H9 (cell line): ENCODE measurements at regions not wholly inside any gene's neighbourhood (a gene's known extent, or its start where the extent isn't known, plus 50 kb on each side); places are given as distances from the start of the nearest gene placed in this dataset.
A peak's percentile ranks its signal among the peaks of the same experiment; 100 is the strongest.

Experiments used
- DNase-seq: peaks from one replicate; pipeline ENCODE4 v3.0.0-alpha.2; 2017
- H2AFZ ChIP-seq: one replicate; pipeline ENCODE4 v1.6.1; 2013; ENCODE audit warnings: mild to moderate bottlenecking, low read length, control low read depth, moderate library complexity
- H2AK5ac ChIP-seq: 2 replicates; pipeline ENCODE4 v1.6.1; 2013; ENCODE audit warnings: low read length, control low read depth, mixed read lengths; ENCODE audit not compliant: insufficient read length
- H2BK120ac ChIP-seq: one replicate; pipeline ENCODE4 v1.6.1; 2013; ENCODE audit warnings: low read depth, mild to moderate bottlenecking, low read length, control low read depth, inconsistent platforms; ENCODE audit not compliant: poor library complexity, severe bottlenecking
- H2BK12ac ChIP-seq: 2 replicates; pipeline ENCODE4 v1.6.1; 2013; ENCODE audit warnings: low read length, control low read depth, mixed read lengths, low read depth; ENCODE audit not compliant: insufficient read length
- H2BK15ac ChIP-seq: 2 replicates; pipeline ENCODE4 v1.6.1; 2013; ENCODE audit warnings: low read depth, low read length, control low read depth
- H2BK20ac ChIP-seq: one replicate; pipeline ENCODE4 v1.6.1; 2013; ENCODE audit warnings: low read depth, mild to moderate bottlenecking, low read length, control low read depth, inconsistent platforms; ENCODE audit not compliant: poor library complexity, severe bottlenecking
- H2BK5ac ChIP-seq: 2 replicates; pipeline ENCODE4 v1.6.1; 2013; ENCODE audit warnings: low read length, control low read depth, mixed read lengths; ENCODE audit not compliant: insufficient read length
- H3K14ac ChIP-seq: 2 replicates; pipeline ENCODE4 v1.6.1; 2013; ENCODE audit warnings: low read length, control low read depth; ENCODE audit not compliant: insufficient read depth
- H3K18ac ChIP-seq: 2 replicates; pipeline ENCODE4 v1.6.1; 2013; ENCODE audit warnings: low read depth, mild to moderate bottlenecking, mixed read lengths, low read length, control low read depth; ENCODE audit not compliant: insufficient read length
- H3K23ac ChIP-seq: 2 replicates; pipeline ENCODE4 v1.6.1; 2013; ENCODE audit warnings: low read length, control low read depth, mixed read lengths, low read depth; ENCODE audit not compliant: insufficient read length
- H3K23me2 ChIP-seq: 2 replicates; pipeline ENCODE4 v1.6.1; 2013; ENCODE audit warnings: low read depth, mild to moderate bottlenecking, mixed read lengths, low read length, control low read depth; ENCODE audit not compliant: insufficient read length, poor library complexity, severe bottlenecking
- H3K27ac ChIP-seq: 2 replicates; pipeline ENCODE4 v1.5.1; 2013; ENCODE audit warnings: low read length, control low read depth, mixed read lengths, low read depth; ENCODE audit not compliant: insufficient read length
- H3K27me3 ChIP-seq: 2 replicates; pipeline ENCODE4 v1.6.1; 2013; ENCODE audit warnings: low read length, control low read depth, inconsistent platforms; ENCODE audit not compliant: insufficient read depth
- H3K4ac ChIP-seq: 2 replicates; pipeline ENCODE4 v1.6.1; 2013; ENCODE audit warnings: low read depth, mild to moderate bottlenecking, control low read depth, inconsistent platforms, low read length, moderate library complexity
- H3K4me1 ChIP-seq: 2 replicates; pipeline ENCODE4 v1.6.1; 2013; ENCODE audit warnings: low read length, control low read depth, inconsistent platforms; ENCODE audit not compliant: insufficient read depth
- H3K4me2 ChIP-seq: 2 replicates; pipeline ENCODE4 v1.6.1; 2013; ENCODE audit warnings: low read length, control low read depth, mixed read lengths; ENCODE audit not compliant: insufficient read length, insufficient read depth
- H3K56ac ChIP-seq: 2 replicates; pipeline ENCODE4 v1.6.1; 2013; ENCODE audit warnings: low read depth, mild to moderate bottlenecking, mixed read lengths, low read length, control low read depth; ENCODE audit not compliant: insufficient read length
- H3K79me1 ChIP-seq: 2 replicates; pipeline ENCODE4 v1.6.1; 2013; ENCODE audit warnings: low read depth, mild to moderate bottlenecking, moderate library complexity, low read length, control low read depth, inconsistent platforms; ENCODE audit not compliant: insufficient read depth, poor library complexity, severe bottlenecking
- H3K79me2 ChIP-seq: 2 replicates; pipeline ENCODE4 v1.6.1; 2013; ENCODE audit warnings: low read length, control low read depth, inconsistent platforms; ENCODE audit not compliant: insufficient read depth
- H3K9ac ChIP-seq: 2 replicates; pipeline ENCODE4 v1.6.1; 2013; ENCODE audit warnings: low read length, control low read depth, mixed read lengths; ENCODE audit not compliant: insufficient read length; ENCODE audit errors: extremely low read depth
- H3K9me3 ChIP-seq: one replicate; pipeline ENCODE4 v1.6.1; 2013; ENCODE audit warnings: low read depth, low read length, inconsistent platforms; ENCODE audit not compliant: control insufficient read depth
- H3T11ph ChIP-seq: one replicate; pipeline ENCODE4 v1.6.1; 2013; ENCODE audit warnings: mild to moderate bottlenecking, low read length, control low read depth, inconsistent platforms
- H4K20me1 ChIP-seq: one replicate; pipeline ENCODE4 v1.6.1; 2013; ENCODE audit not compliant: control insufficient read depth, insufficient read length, insufficient read depth
- H4K5ac ChIP-seq: 2 replicates; pipeline ENCODE4 v1.6.1; 2013; ENCODE audit warnings: low read depth, mild to moderate bottlenecking, mixed read lengths, low read length, control low read depth; ENCODE audit not compliant: insufficient read length
- H4K8ac ChIP-seq: replicated peaks from 2 replicates; pipeline ENCODE4 v1.6.1; 2013; ENCODE audit warnings: low read length, control low read depth, mixed read lengths, low read depth; ENCODE audit not compliant: insufficient read length
- H4K91ac ChIP-seq: 2 replicates; pipeline ENCODE4 v1.6.1; 2013; ENCODE audit warnings: low read depth, mild to moderate bottlenecking, moderate library complexity, mixed read lengths, low read length, control low read depth; ENCODE audit not compliant: insufficient read length
- H3K27ac Mint-ChIP-seq, 3 experiments: 2 replicates in 2 of 3; 3 replicates in 1 of 3; pipeline ENCODE4 v1.8.0; 2020 to 2021; ENCODE audit warnings: mixed read lengths in 3 of 3, mild to moderate bottlenecking in 1 of 3, moderate library complexity in 1 of 3
- H3K27me3 Mint-ChIP-seq: 2 replicates; pipeline ENCODE4 v1.8.0; 2021; ENCODE audit warnings: low read depth, mild to moderate bottlenecking, moderate library complexity, mixed read lengths
- H3K36me3 Mint-ChIP-seq, 3 experiments: 2 replicates in 2 of 3; 3 replicates in 1 of 3; pipeline ENCODE4 v1.8.0; 2020 to 2021; ENCODE audit warnings: low read depth in 3 of 3, mixed read lengths in 3 of 3; ENCODE audit not compliant: insufficient read depth in 1 of 3
- H3K4me1 Mint-ChIP-seq, 2 experiments: 2 replicates each; pipeline ENCODE4 v1.8.0; 2020; ENCODE audit warnings: mixed read lengths in 2 of 2
- H3K4me3 Mint-ChIP-seq, 2 experiments: 2 replicates in 1 of 2; 3 replicates in 1 of 2; pipeline ENCODE4 v1.8.0; 2020 to 2021; ENCODE audit warnings: mild to moderate bottlenecking in 2 of 2, mixed read lengths in 2 of 2, moderate library complexity in 1 of 2
- H3K9me3 Mint-ChIP-seq, 2 experiments: 2 replicates in 1 of 2; 3 replicates in 1 of 2; pipeline ENCODE4 v1.8.0; 2020; ENCODE audit warnings: mild to moderate bottlenecking in 2 of 2, mixed read lengths in 2 of 2, moderate library complexity in 1 of 2
- WGBS: extraction: QIAGEN DNeasy Blood & Tissue Kit; methylation state at CpG from one replicate; pipeline ENCODE4 v1.1.7; 2013; ENCODE audit warnings: missing lambda C conversion rate, low lambda C conversion rate, mixed read lengths; ENCODE audit not compliant: insufficient read length; ENCODE audit errors: extremely low coverage; 5-methylcytosine and 5-hydroxymethylcytosine counted together
- TF ChIP-seq, protein P1 (sequence below): fragments of 200-600 bp; sonication (generic); conservative IDR thresholded peaks from 3 replicates; pipeline ENCODE4 v1.8.0; 2021; ENCODE audit warnings: antibody characterized with exemption, mild to moderate bottlenecking

DNA sequence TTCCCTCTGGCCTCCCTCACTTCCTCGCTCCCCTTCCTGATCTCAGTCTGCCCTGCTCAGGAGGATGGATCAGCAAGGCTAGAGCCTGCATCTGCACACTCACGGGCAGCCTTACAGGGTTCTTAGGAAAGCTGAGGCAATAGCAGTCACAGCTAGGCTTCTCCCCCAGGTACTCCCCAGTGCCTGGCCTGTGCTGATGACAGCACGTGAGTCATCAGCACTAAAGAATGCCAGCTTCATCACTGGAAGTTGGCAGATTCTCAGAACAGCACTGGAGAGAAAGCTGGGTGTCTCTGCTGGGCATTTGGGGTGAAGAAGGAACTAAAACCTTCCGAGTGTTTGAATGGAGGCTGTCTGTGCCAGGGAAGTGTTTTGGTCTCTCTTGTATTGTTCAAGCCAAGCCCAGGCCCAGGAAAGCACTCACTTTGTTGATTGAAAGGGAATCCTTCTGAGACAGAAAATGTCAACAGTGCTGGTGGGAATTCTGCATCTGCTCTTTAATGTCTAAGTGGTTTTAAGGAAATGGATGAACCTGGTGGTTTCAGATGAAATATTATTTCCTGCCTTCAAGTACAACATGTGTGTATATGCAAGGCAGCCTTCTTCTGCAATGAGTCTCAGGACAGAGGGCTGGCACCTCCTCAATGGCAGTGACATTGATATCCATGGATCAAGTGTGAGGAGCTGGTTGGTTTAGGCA, 73.0 kb upstream of the SCOC start:
- TF ChIP-seq, protein P1, sequence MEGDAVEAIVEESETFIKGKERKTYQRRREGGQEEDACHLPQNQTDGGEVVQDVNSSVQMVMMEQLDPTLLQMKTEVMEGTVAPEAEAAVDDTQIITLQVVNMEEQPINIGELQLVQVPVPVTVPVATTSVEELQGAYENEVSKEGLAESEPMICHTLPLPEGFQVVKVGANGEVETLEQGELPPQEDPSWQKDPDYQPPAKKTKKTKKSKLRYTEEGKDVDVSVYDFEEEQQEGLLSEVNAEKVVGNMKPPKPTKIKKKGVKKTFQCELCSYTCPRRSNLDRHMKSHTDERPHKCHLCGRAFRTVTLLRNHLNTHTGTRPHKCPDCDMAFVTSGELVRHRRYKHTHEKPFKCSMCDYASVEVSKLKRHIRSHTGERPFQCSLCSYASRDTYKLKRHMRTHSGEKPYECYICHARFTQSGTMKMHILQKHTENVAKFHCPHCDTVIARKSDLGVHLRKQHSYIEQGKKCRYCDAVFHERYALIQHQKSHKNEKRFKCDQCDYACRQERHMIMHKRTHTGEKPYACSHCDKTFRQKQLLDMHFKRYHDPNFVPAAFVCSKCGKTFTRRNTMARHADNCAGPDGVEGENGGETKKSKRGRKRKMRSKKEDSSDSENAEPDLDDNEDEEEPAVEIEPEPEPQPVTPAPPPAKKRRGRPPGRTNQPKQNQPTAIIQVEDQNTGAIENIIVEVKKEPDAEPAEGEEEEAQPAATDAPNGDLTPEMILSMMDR = no peak
- no peak overlapping the region for H2AFZ ChIP-seq

More for the DNA sequence above, 73.0 kb upstream of the SCOC start:
- no peak overlapping the region for H3K18ac ChIP-seq
- peaks cover 15% of the 10 kb centered on the region for H3K27me3 Mint-ChIP-seq
- H3K56ac ChIP-seq = no peak overlapping the region
- peaks cover 3% of the 10 kb centered on the region; the same call in 1 of the 2 replicates for H3K4me1 ChIP-seq
- no peak overlapping the region for H3K23ac ChIP-seq
- H3K9me3 Mint-ChIP-seq = no peaks in the 10 kb centered on the region; a peak in 1 of 5 replicates
- no CpG with 5 or more reads among the region's 4 CpGs for WGBS
- no peak overlapping the region for H3K27ac ChIP-seq
- H2BK12ac ChIP-seq = no peak overlapping the region
- H2AK5ac ChIP-seq = no peak overlapping the region
- no peaks in the 10 kb centered on the region for H3K27me3 ChIP-seq
- no peaks in the 10 kb centered on the region for H3K9me3 ChIP-seq
- no peak overlapping the region for H3K27ac Mint-ChIP-seq
- H3K4me2 ChIP-seq = no peak overlapping the region
- H3K4me3 Mint-ChIP-seq = no peak overlapping the region
- H3K4me1 Mint-ChIP-seq = peaks cover 20 to 22% of the 10 kb centered on the region in 2 experiments
- no peak overlapping the region for H3T11ph ChIP-seq
- no peak overlapping the region for H2BK5ac ChIP-seq
- peak; percentile 2 for DNase-seq
- H4K20me1 ChIP-seq = no peaks in the 10 kb centered on the region
- H4K91ac ChIP-seq = no peak overlapping the region
- no peak overlapping the region for H3K14ac ChIP-seq
- no peaks in the 10 kb centered on the region for H3K79me2 ChIP-seq
- H3K36me3 Mint-ChIP-seq = no peaks in the 10 kb centered on the region
- H3K79me1 ChIP-seq = no peaks in the 10 kb centered on the region
- no peak overlapping the region for H3K9ac ChIP-seq
- no peak overlapping the region for H4K8ac ChIP-seq
- H3K4ac ChIP-seq = no peak overlapping the region
- H2BK20ac ChIP-seq = no peak overlapping the region
- H3K23me2 ChIP-seq = no peaks in the 10 kb centered on the region
- no peak overlapping the region for H4K5ac ChIP-seq
- H2BK120ac ChIP-seq = no peak overlapping the region
- H2BK15ac ChIP-seq = no peak overlapping the region
